K562 (cell line): ENCODE measurements at regions not wholly inside any gene's neighbourhood (a gene's known extent, or its start where the extent isn't known, plus 50 kb on each side); places are given as distances from the start of the nearest gene placed in this dataset.

Experiments
- E2F3 ChIP-seq: fragments of 250-450 bp; sonication (Bioruptor Pico); IDR thresholded peaks from 2 replicates; pipeline ENCODE4 v1.4.0; 2020; ENCODE audit warnings: mild to moderate bottlenecking
- HDAC2 ChIP-seq: fragments of 450-650 bp; IDR thresholded peaks from 2 replicates; pipeline ENCODE4 v1.6.1; 2016; ENCODE audit warnings: mild to moderate bottlenecking
- HSF4 ChIP-seq: fragments of 250-450 bp; sonication (Bioruptor Pico); IDR thresholded peaks from 2 replicates; pipeline ENCODE4 v2.1.2; 2022; ENCODE audit warnings: mild to moderate bottlenecking, moderate library complexity, borderline replicate concordance
- IRF9 ChIP-seq: fragments of 450-650 bp; IDR thresholded peaks from 2 replicates; pipeline ENCODE4 v1.6.1; 2016; ENCODE audit warnings: missing biosample characterization, missing genetic modification characterization
- KAT8 ChIP-seq: fragments of 450-650 bp; IDR thresholded peaks from 2 replicates; pipeline ENCODE4 v1.6.1; 2016; ENCODE audit warnings: low read depth, mild to moderate bottlenecking
- PRMT5 ChIP-seq: sonication (generic); formaldehyde crosslinking; IDR thresholded peaks from 2 replicates; pipeline ENCODE4 v1.5.0; 2020; ENCODE audit warnings: missing genetic modification reagents
- RBM39 ChIP-seq: fragments of 200-400 bp; formaldehyde crosslinking; optimal IDR thresholded peaks from 2 replicates; pipeline ENCODE3; 2018; ENCODE audit warnings: low read depth, low read length
- SAFB ChIP-seq: fragments of 200-400 bp; formaldehyde crosslinking; IDR thresholded peaks from 2 replicates; pipeline ENCODE4 v1.6.1; 2017; ENCODE audit warnings: low read depth, low read length, borderline replicate concordance
- ZNF592 ChIP-seq: fragments of 450-650 bp; IDR thresholded peaks from 2 replicates; pipeline ENCODE4 v1.6.1; 2017; ENCODE audit warnings: antibody characterized with exemption, mild to moderate bottlenecking
- ZNF699 ChIP-seq: fragments of 250-450 bp; sonication (Bioruptor Pico); IDR thresholded peaks from 2 replicates; pipeline ENCODE4 v1.8.0; 2021; ENCODE audit warnings: mild to moderate bottlenecking, moderate library complexity; ENCODE audit not compliant: insufficient replicate concordance

- TF ChIP-seq RBM39 (no peak), KAT8 (no peak), HDAC2 (no peak), SAFB (no peak), IRF9 (tag) (no peak), E2F3 (CRISPR knock-in tag) (no peak), ZNF592 (no peak), PRMT5 (CRISPR knock-in tag) (no peak), HSF4 (no peak), ZNF699 (CRISPR knock-in tag) (no peak)
Observed at GRCh38 chr5:20590356-20590755, 602.4 kb upstream of the CDH18 start (continued).
